ENCODE measurements at regions not wholly inside any gene's neighbourhood (a gene's known extent, or its start where the extent isn't known, plus 50 kb on each side); places are given as distances from the start of the nearest gene placed in this dataset.

DNA sequence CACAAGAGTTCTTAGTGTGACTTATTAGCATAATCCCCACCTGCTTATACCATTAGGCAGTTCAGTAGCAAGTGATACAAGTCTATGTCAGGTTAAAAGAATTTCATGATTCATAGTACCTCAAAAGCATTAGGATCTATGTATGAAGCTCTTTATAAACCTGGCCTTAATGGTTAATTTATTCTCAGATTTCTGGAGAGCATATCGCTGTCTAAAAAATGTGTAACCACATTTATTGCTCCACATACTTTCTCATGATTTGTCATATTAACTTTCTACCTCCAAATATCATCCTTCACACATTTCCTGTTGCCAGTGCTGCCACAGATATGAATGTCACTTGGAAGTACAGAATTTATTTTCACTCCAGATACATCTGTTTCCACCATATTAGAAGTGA, 332.8 kb upstream of the MAP2 start:
- no peak overlapping the region for H2BK12ac ChIP-seq (ENCODE audit: insufficient read length, low read depth, low read length)

More for the DNA sequence above, 332.8 kb upstream of the MAP2 start:
- Histone ChIP-seq H3K23ac (ENCODE audit: insufficient read length, low read depth, low read length) (no peak overlapping the region), H3K4me1 (ENCODE audit: insufficient read depth, low read length) (no peaks in the 10 kb centered on the region), H3K27ac (ENCODE audit: insufficient read length, low read depth, low read length) (no peak overlapping the region), H3T11ph (ENCODE audit: low read length) (no peak overlapping the region), H2AK5ac (ENCODE audit: insufficient read length, low read length) (no peak overlapping the region), H3K56ac (ENCODE audit: insufficient read length, low read depth, low read length) (no peak overlapping the region), H4K8ac (replicated peaks; ENCODE audit: insufficient read length, low read depth, low read length) (no peak overlapping the region), H3K9ac (ENCODE audit: extremely low read depth, insufficient read length, low read length) (no peak overlapping the region), H2BK5ac (ENCODE audit: insufficient read length, low read length) (no peak overlapping the region), H4K91ac (ENCODE audit: insufficient read length, low read depth, low read length) (no peak overlapping the region), H3K27me3 (ENCODE audit: insufficient read depth, low read length) (no peaks in the 10 kb centered on the region), H3K4me2 (ENCODE audit: insufficient read depth, insufficient read length, low read length) (no peak overlapping the region), H2AFZ (ENCODE audit: low read length) (no peak overlapping the region), H3K14ac (ENCODE audit: insufficient read depth, low read length) (no peak overlapping the region), H3K18ac (ENCODE audit: insufficient read length, low read depth, low read length) (no peak overlapping the region), H3K79me1 (ENCODE audit: insufficient read depth, low read depth, low read length, poor library complexity, severe bottlenecking) (no peaks in the 10 kb centered on the region), H4K5ac (ENCODE audit: insufficient read length, low read depth, low read length) (no peak overlapping the region), H2BK120ac (ENCODE audit: low read depth, low read length, poor library complexity, severe bottlenecking) (no peak overlapping the region), H2BK20ac (ENCODE audit: low read depth, low read length, poor library complexity, severe bottlenecking) (no peak overlapping the region), H3K4ac (ENCODE audit: low read depth, low read length) (no peak overlapping the region), H3K9me3 (ENCODE audit: control insufficient read depth, low read depth, low read length) (no peaks in the 10 kb centered on the region), H3K79me2 (ENCODE audit: insufficient read depth, low read length) (no peaks in the 10 kb centered on the region), H2BK15ac (ENCODE audit: low read depth, low read length) (no peak overlapping the region), H3K23me2 (ENCODE audit: insufficient read length, low read depth, low read length, poor library complexity, severe bottlenecking) (no peaks in the 10 kb centered on the region), H4K20me1 (ENCODE audit: control insufficient read depth, insufficient read depth, insufficient read length) (no peaks in the 10 kb centered on the region)
- TF ChIP-seq, protein P1, sequence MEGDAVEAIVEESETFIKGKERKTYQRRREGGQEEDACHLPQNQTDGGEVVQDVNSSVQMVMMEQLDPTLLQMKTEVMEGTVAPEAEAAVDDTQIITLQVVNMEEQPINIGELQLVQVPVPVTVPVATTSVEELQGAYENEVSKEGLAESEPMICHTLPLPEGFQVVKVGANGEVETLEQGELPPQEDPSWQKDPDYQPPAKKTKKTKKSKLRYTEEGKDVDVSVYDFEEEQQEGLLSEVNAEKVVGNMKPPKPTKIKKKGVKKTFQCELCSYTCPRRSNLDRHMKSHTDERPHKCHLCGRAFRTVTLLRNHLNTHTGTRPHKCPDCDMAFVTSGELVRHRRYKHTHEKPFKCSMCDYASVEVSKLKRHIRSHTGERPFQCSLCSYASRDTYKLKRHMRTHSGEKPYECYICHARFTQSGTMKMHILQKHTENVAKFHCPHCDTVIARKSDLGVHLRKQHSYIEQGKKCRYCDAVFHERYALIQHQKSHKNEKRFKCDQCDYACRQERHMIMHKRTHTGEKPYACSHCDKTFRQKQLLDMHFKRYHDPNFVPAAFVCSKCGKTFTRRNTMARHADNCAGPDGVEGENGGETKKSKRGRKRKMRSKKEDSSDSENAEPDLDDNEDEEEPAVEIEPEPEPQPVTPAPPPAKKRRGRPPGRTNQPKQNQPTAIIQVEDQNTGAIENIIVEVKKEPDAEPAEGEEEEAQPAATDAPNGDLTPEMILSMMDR (conservative IDR thresholded peaks at IDR 0.05): no peak
- Mint-ChIP-seq H3K4me1 (peaks cover 5% of the 10 kb centered on the region in 2 experiments), H3K9me3 (no peaks in the 10 kb centered on the region), H3K4me3 (no peak overlapping the region), H3K27ac (no peak overlapping the region), H3K36me3 (ENCODE audit: insufficient read depth in 1 of 3, low read depth in 3 of 3) (no peaks in the 10 kb centered on the region), H3K27me3 (ENCODE audit: low read depth) (no peaks in the 10 kb centered on the region)
- no peak for DNase-seq
- no CpG with 5 or more reads among the region's 1 CpG for WGBS (ENCODE audit: extremely low coverage, insufficient read length, low lambda C conversion rate)

Measured in H9 (cell line).